Heart right ventricle (tissue), 16 donors: ENCODE measurements at regions not wholly inside any gene's neighbourhood (a gene's known extent, or its start where the extent isn't known, plus 50 kb on each side); places are given as distances from the start of the nearest gene placed in this dataset.

Experiments used
- ATAC-seq, 8 donors: fragments of 200-7000 bp; cut with Tn5 transposase; one replicate each; pipeline ENCODE4 v1.9.1; 2020; ENCODE audit warnings: mild to moderate bottlenecking in 8 of 8, moderate library complexity in 8 of 8, moderate number of reproducible peaks in 1 of 8
- DNase-seq, 2 donors: peaks; one replicate each; pipeline ENCODE4 v3.0.0-alpha.2; 2020
- H3K27ac ChIP-seq, 10 donors: fragments of 200-600 bp; sonication (generic) in 2 of 10; one replicate each; pipeline versions ENCODE4 v1.5.0 to v1.8.0; 2020 to 2022; ENCODE audit warnings: mild to moderate bottlenecking in 3 of 10
- H3K27me3 ChIP-seq, 7 donors: fragments of 200-600 bp; one replicate each; pipeline ENCODE4 v1.8.0; 2021 to 2022; ENCODE audit warnings: mild to moderate bottlenecking in 2 of 7
- H3K36me3 ChIP-seq, 9 donors: fragments of 200-600 bp; sonication (generic) in 1 of 9; one replicate each; pipeline versions ENCODE4 v1.5.0 to v1.8.0; 2020 to 2022; ENCODE audit warnings: mild to moderate bottlenecking in 2 of 9
- H3K4me1 ChIP-seq, 9 donors: fragments of 200-600 bp; sonication (generic) in 1 of 9; one replicate each; pipeline versions ENCODE4 v1.5.0 to v1.8.0; 2020 to 2022; ENCODE audit warnings: mild to moderate bottlenecking in 4 of 9
- H3K4me3 ChIP-seq, 10 donors: fragments of 200-600 bp; sonication (generic) in 2 of 10; one replicate each; pipeline versions ENCODE4 v1.5.0 to v1.8.0; 2020 to 2022; ENCODE audit warnings: mild to moderate bottlenecking in 7 of 10, moderate library complexity in 2 of 10
- H3K9me3 ChIP-seq, 11 donors: fragments of 200-600 bp in 10 of 11; sonication (generic) in 2 of 11; one replicate each; pipeline versions ENCODE4 v1.5.0 to v1.8.0; 2013 to 2022; ENCODE audit warnings: mild to moderate bottlenecking in 2 of 11, control low read depth in 1 of 11, moderate library complexity in 1 of 11
- WGBS, 2 donors: extraction: QIAGEN DNeasy Blood & Tissue Kit; methylation state at CpG; one replicate each; pipeline ENCODE4 v1.1.7; 2013; ENCODE audit warnings: inconsistent platforms in 1 of 2; 5-methylcytosine and 5-hydroxymethylcytosine counted together
- intact Hi-C, 10 donors: fragments of 100-400 bp; cut with DNase I; formaldehyde crosslinking; loops; one replicate each; pipeline versions ENCODE4 v1.11.1 to v1.14.2; 2022
- TF ChIP-seq, protein P1 (sequence below), 9 donors: fragments of 200-600 bp; sonication (generic) in 2 of 9; IDR thresholded peaks; one replicate each; pipeline versions ENCODE4 v1.5.0 to v1.8.0; 2021 to 2022; ENCODE audit warnings: antibody characterized with exemption in 9 of 9, mild to moderate bottlenecking in 5 of 9, moderate library complexity in 1 of 9
- donor health status: Arrhythmogenic right ventricular cardiomyopathy.
- donor health status: ischemic (EF 13 %, LVEDD 7.1; RV severe dilation, severe dysfunction).
- donor health status: healthy with polysubstance abuse.
- donor health status: DM: no; HTN: yes; CAD: no.
- donor health status: DM: no; HTN: no; CAD: no.
- donor health status: ischemic (EF 25% LVEDD 6.9; RV normal size, moderate dysfunction).
- donor health status: ischemic (EF 25% LVEDD 5.7; RV mildly dilated, moderate dysfunction).
- donor health status: healthy.
- donor health status: DM: yes; HTN: yes; CAD: no.
- donor health status: Ischemic cardiomyopathy.
- donor health status: ischemic (EF 35%, LVEDD 5.7; RV mildly dilated, moderate dysfunction).
- donor health status: nonischemic (EF 11% LVEDD 7.7; RV severe dilation, severe dysfunction).
- donor health status: DM: yes; HTN: yes; CAD: no.
- donor health status: PGD.
- donor health status: ischemic (EF 29% LVEDD 5.4; RV normal size, mild dysfunction).
- donor health status: nonischemic (EF 23%, LVEDD 6.1; RV moderate dilation, normal function).

DNA sequence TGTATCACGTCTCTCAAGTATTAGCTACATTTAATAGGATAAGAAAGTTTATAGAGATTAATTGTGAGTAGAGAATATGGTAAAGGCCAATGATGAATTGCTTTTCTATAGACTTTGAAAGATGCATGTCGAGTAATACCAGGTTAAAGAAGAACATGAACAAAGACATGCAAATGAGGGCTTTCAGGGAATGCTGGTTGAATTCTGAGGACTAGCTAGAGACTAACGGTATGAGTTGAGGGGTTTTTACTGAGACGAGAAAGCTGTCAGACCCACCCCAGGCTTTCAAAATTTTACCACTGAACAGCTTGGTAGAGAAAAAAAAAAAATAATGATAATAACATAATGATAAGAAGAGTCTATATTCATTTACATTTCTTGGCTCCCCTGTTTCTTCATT is 796.0 kb upstream of the CDH8 start:
- intact Hi-C loops: no loop called here
- no peaks in the 10 kb centered on the region for H3K27me3 ChIP-seq

DNA sequence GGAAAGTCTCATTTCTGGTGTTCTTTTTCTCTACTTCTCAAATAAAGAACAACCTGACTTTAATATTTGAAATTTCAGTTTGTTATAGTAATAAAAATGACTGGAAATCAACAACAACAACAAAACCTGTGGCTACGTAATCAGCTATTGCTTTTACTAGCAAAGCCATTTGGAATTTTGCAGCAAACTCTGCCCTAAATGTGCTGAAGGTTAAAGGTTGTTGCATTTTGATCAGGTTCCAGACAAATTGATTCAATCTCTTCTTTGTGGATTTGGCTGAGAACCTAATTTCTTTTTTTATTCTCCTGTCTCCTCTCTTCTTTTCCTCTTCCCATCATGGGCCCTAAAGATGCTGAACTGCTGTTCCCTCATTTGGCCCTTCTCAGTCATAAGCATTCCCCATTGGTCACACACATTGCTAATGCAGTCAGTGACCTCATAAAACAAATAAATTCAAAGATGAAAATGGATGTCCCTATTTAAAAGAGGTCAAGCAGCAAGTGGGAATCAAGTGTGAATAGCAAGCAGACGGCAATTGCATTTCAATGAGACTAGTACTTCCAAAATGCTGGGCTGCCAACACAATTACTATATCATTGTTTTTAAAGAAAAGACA is 795.1 kb upstream of the CDH8 start:
- ATAC-seq (no peak), DNase-seq (no peak)
- WGBS, 2 donors: 82 to 83% methylated on average over 2 of the region's 2 CpGs
- H3K9me3 ChIP-seq: no peaks in the 10 kb centered on the region
- H3K4me1 ChIP-seq: no peaks in the 10 kb centered on the region
- intact Hi-C loops: no loop called here
- H3K27ac ChIP-seq: no peak overlapping the region
- no peak overlapping the region for H3K4me3 ChIP-seq
- H3K36me3 ChIP-seq: no peaks in the 10 kb centered on the region
- no peaks in the 10 kb centered on the region for H3K27me3 ChIP-seq
- TF ChIP-seq, protein P1, sequence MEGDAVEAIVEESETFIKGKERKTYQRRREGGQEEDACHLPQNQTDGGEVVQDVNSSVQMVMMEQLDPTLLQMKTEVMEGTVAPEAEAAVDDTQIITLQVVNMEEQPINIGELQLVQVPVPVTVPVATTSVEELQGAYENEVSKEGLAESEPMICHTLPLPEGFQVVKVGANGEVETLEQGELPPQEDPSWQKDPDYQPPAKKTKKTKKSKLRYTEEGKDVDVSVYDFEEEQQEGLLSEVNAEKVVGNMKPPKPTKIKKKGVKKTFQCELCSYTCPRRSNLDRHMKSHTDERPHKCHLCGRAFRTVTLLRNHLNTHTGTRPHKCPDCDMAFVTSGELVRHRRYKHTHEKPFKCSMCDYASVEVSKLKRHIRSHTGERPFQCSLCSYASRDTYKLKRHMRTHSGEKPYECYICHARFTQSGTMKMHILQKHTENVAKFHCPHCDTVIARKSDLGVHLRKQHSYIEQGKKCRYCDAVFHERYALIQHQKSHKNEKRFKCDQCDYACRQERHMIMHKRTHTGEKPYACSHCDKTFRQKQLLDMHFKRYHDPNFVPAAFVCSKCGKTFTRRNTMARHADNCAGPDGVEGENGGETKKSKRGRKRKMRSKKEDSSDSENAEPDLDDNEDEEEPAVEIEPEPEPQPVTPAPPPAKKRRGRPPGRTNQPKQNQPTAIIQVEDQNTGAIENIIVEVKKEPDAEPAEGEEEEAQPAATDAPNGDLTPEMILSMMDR (IDR thresholded peaks at IDR 0.05): no peak

More for the DNA sequence above, 796.0 kb upstream of the CDH8 start:
- Histone ChIP-seq H3K4me3 (no peak overlapping the region), H3K4me1 (no peaks in the 10 kb centered on the region), H3K27ac (no peak overlapping the region), H3K36me3 (no peaks in the 10 kb centered on the region), H3K9me3 (no peaks in the 10 kb centered on the region)
- DNase-seq: no peak
- no peak for ATAC-seq
- TF ChIP-seq, protein P1 (IDR thresholded peaks at IDR 0.05): no peak
- 75 to 79% methylated on average over 4 of the region's 4 CpGs for WGBS, 2 donors

DNA sequence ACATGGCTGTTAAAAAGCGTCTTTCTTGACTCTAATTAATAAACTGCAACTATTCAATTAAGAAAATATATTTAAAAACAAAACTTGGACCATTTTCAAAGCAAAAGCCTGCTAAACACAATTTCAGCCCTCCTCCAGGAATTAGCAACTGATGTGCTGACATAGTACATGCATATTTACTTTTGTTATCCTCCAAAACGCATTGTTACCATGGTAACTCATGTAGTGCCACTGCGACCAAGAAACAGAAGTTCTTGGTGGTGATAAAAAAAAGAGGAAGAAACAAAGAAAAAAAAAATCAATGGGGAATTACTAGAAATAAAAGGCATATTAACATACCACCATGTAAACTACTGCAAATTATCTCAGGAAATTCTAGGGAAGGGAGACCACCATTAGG is 793.4 kb upstream of the CDH8 start:
- TF ChIP-seq, protein P1 (IDR thresholded peaks at IDR 0.05): no peak
- Histone ChIP-seq H3K4me3 (no peak overlapping the region), H3K36me3 (no peaks in the 10 kb centered on the region), H3K27ac (no peak overlapping the region), H3K27me3 (no peaks in the 10 kb centered on the region), H3K4me1 (no peaks in the 10 kb centered on the region), H3K9me3 (no peaks in the 10 kb centered on the region)
- DNase-seq (no peak), ATAC-seq (no peak)
- 43 to 62% methylated on average over 3 of the region's 3 CpGs for WGBS, 2 donors
- intact Hi-C loops: no loop called here

DNA sequence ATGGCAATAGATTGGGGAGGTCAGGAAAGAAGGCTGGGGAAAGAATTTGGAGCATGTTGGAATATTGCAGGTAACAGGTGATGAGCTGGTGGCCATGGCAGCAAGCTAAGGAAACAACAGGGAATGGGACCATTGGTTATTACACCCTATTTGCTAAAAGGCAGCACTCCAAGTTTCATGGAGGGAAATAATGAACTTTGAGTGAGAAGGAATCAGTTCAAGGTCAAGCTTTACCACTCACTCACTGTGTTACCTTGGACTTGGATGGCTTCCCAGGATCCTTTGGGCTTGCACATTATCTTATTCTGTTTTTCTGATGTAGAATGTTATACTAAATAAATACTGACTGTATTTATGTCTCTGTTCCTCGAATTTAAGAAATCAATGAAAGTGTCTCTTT is 792.8 kb upstream of the CDH8 start:
- 61 to 69% methylated on average over 1 of the region's 1 CpG for WGBS, 2 donors
- Histone ChIP-seq H3K36me3 (no peaks in the 10 kb centered on the region), H3K27ac (no peak overlapping the region), H3K27me3 (no peaks in the 10 kb centered on the region), H3K9me3 (no peaks in the 10 kb centered on the region), H3K4me1 (no peaks in the 10 kb centered on the region), H3K4me3 (no peak overlapping the region)
- intact Hi-C loops: no loop called here
- no peak for DNase-seq
- TF ChIP-seq, protein P1 (IDR thresholded peaks at IDR 0.05): no peak
- ATAC-seq: no peak
